IMR-90 (cell line): ENCODE measurements at regions not wholly inside any gene's neighbourhood (a gene's known extent, or its start where the extent isn't known, plus 50 kb on each side); places are given as distances from the start of the nearest gene placed in this dataset.

Source experiments
- ATAC-seq: fragments of 200-7000 bp; cut with Tn5 transposase; 2 replicates; pipeline ENCODE4 v1.9.1; 2020; ENCODE audit warnings: low read depth, mild to moderate bottlenecking, moderate library complexity
- BruUV-seq: library from RNA; stranded (reverse); fragments of 400-500 nt; replicated peaks from 2 replicates; lab custom pipeline; 2021; lab: Mats Ljungman, UMichigan
- CTCF ChIA-PET: fragments of 300-600 bp; formaldehyde crosslinking; extraction: SDS; loops from one replicate; lab custom pipeline; 2021; ENCODE audit warnings: antibody characterized with exemption; lab: Yijun Ruan, JAX
- POLR2A ChIA-PET: fragments of 300-600 bp; sonication (Branson Sonifier 250); formaldehyde crosslinking; loops from one replicate; lab custom pipeline; 2022; ENCODE audit warnings: antibody characterized with exemption; ENCODE audit not compliant: unreplicated experiment; lab: Charles Lee
- DNase-seq: peaks from one replicate; pipeline ENCODE4 v3.0.0; 2013
- H2AFZ ChIP-seq: replicated peaks from 2 replicates; pipeline ENCODE3; 2013; ENCODE audit warnings: low read length, mild to moderate bottlenecking; ENCODE audit not compliant: poor library complexity
- H2AK5ac ChIP-seq: 2 replicates; pipeline ENCODE4 v1.6.1; 2013; ENCODE audit warnings: low read depth, low read length, inconsistent platforms
- H2AK9ac ChIP-seq: replicated peaks from 2 replicates; pipeline ENCODE3; 2013; ENCODE audit warnings: mild to moderate bottlenecking, low read depth, low read length, moderate library complexity; ENCODE audit not compliant: poor library complexity
- H2BK120ac ChIP-seq: 2 replicates; pipeline ENCODE4 v1.6.1; 2013; ENCODE audit warnings: low read depth, low read length, inconsistent platforms
- H2BK15ac ChIP-seq: 3 replicates; pipeline ENCODE4 v1.6.1; 2013; ENCODE audit warnings: low read depth, low read length, inconsistent platforms
- H2BK20ac ChIP-seq: 2 replicates; pipeline ENCODE4 v1.6.1; 2013; ENCODE audit warnings: low read depth, mild to moderate bottlenecking, inconsistent platforms, low read length, moderate library complexity
- H2BK5ac ChIP-seq: 2 replicates; pipeline ENCODE4 v1.6.1; 2013; ENCODE audit warnings: mild to moderate bottlenecking, low read depth, low read length, inconsistent platforms; ENCODE audit not compliant: poor library complexity, severe bottlenecking
- H3K14ac ChIP-seq: replicated peaks from 2 replicates; pipeline ENCODE4 v1.6.1; 2013; ENCODE audit warnings: low read depth, low read length, inconsistent platforms
- H3K18ac ChIP-seq: 2 replicates; pipeline ENCODE4 v1.6.1; 2013; ENCODE audit warnings: low read depth, low read length, control low read depth
- H3K23ac ChIP-seq: 2 replicates; pipeline ENCODE4 v1.6.1; 2013; ENCODE audit warnings: low read depth, low read length, inconsistent platforms
- H3K27ac ChIP-seq: 2 replicates; pipeline ENCODE4 v1.5.1; 2013; ENCODE audit warnings: mild to moderate bottlenecking, control low read depth, low read length; ENCODE audit not compliant: insufficient read depth
- H3K27me3 ChIP-seq: 2 replicates; pipeline ENCODE4 v1.6.1; 2013; ENCODE audit warnings: low read length; ENCODE audit not compliant: control insufficient read depth, insufficient read depth
- H3K36me3 ChIP-seq: 2 replicates; pipeline ENCODE4 v1.6.1; 2013; ENCODE audit warnings: low read length, mixed read lengths; ENCODE audit not compliant: control insufficient read depth, insufficient read depth
- H3K4ac ChIP-seq: 2 replicates; pipeline ENCODE4 v1.6.1; 2013; ENCODE audit warnings: low read depth, low read length, inconsistent platforms
- H3K4me1 ChIP-seq: 2 replicates; pipeline ENCODE4 v1.6.1; 2013; ENCODE audit warnings: low read length, mixed read lengths; ENCODE audit not compliant: control insufficient read depth, insufficient read depth
- H3K4me2 ChIP-seq: 2 replicates; pipeline ENCODE4 v1.6.1; 2013; ENCODE audit warnings: low read depth, mild to moderate bottlenecking, control low read depth, low read length, moderate library complexity
- H3K4me3 ChIP-seq: 2 replicates; pipeline ENCODE4 v1.5.1; 2013; ENCODE audit warnings: low read depth, mild to moderate bottlenecking, control low read depth, low read length, moderate library complexity; ENCODE audit not compliant: insufficient read depth
- H3K56ac ChIP-seq: 2 replicates; pipeline ENCODE4 v1.6.1; 2013; ENCODE audit warnings: low read length, inconsistent platforms; ENCODE audit not compliant: insufficient read depth; ENCODE audit errors: extremely low read depth
- H3K79me1 ChIP-seq, 2 experiments: 2 replicates each; pipeline ENCODE4 v1.6.1; 2013; ENCODE audit warnings: low read length in 2 of 2, inconsistent platforms in 1 of 2, low read depth in 1 of 2
- H3K9ac ChIP-seq: 2 replicates; pipeline ENCODE4 v1.6.1; 2013; ENCODE audit warnings: low read depth, low read length, control low read depth
- H3K9me1 ChIP-seq: 2 replicates; pipeline ENCODE4 v1.6.1; 2013; ENCODE audit warnings: low read length, inconsistent platforms; ENCODE audit not compliant: insufficient read depth
- H3K9me3 ChIP-seq: 2 replicates; pipeline ENCODE4 v1.6.1; 2013; ENCODE audit warnings: low read length; ENCODE audit not compliant: control insufficient read depth, insufficient read depth
- H4K20me1 ChIP-seq: 2 replicates; pipeline ENCODE4 v1.6.1; 2013; ENCODE audit warnings: low read length, inconsistent platforms; ENCODE audit not compliant: insufficient read depth
- H4K5ac ChIP-seq: 2 replicates; pipeline ENCODE4 v1.6.1; 2013; ENCODE audit warnings: mild to moderate bottlenecking, low read depth, low read length, control low read depth
- H4K8ac ChIP-seq, 2 experiments: 2 replicates each; pipeline ENCODE4 v1.6.1; 2013; ENCODE audit warnings: low read depth in 2 of 2, low read length in 2 of 2, control low read depth in 1 of 2, inconsistent platforms in 1 of 2
- H4K91ac ChIP-seq: 2 replicates; pipeline ENCODE4 v1.6.1; 2013; ENCODE audit warnings: low read depth, low read length, inconsistent platforms; ENCODE audit not compliant: insufficient read depth
- FOS ChIP-seq: fragments of 150-350 bp; IDR thresholded peaks from 2 replicates; pipeline ENCODE4 v1.6.1; 2016; ENCODE audit warnings: low read depth, low read length
- POLR2A ChIP-seq: IDR thresholded peaks from 2 replicates; pipeline ENCODE4 v1.6.1; 2012; ENCODE audit warnings: mild to moderate bottlenecking, low read depth, low read length
- WGBS, 2 experiments: methylation state at CpG; one replicate each; pipeline versions ENCODE4 v1.1.5 to v1.1.7; 2013; ENCODE audit warnings: missing lambda C conversion rate in 2 of 2; ENCODE audit not compliant: insufficient read length in 1 of 2; ENCODE audit errors: extremely low coverage in 2 of 2; 5-methylcytosine and 5-hydroxymethylcytosine counted together
- dilution Hi-C: fragments of 300-500 bp; cut with HindIII; formaldehyde crosslinking; loops from one replicate; pipeline ENCODE4 v1.14.3; 2018; ENCODE audit warnings: low sequenced_read_pairs; ENCODE audit not compliant: unreplicated experiment
- in situ Hi-C: fragments of 300-500 bp; cut with MboI; formaldehyde crosslinking; loops from 3 replicates; pipeline ENCODE4 v1.14.3; 2019; ENCODE audit warnings: low sequenced_read_pairs, inconsistent platforms, mixed read lengths
- intact Hi-C: fragments of 100-400 bp; cut with micrococcal nuclease; formaldehyde crosslinking; loops from 2 replicates; pipeline ENCODE4 v1.10.0; 2022
- TF ChIP-seq, protein P1 (sequence below): conservative IDR thresholded peaks from 2 replicates; pipeline ENCODE4 v1.5.1; 2012; ENCODE audit warnings: mild to moderate bottlenecking, low read depth, low read length, improper control_type of control experiment

DNA sequence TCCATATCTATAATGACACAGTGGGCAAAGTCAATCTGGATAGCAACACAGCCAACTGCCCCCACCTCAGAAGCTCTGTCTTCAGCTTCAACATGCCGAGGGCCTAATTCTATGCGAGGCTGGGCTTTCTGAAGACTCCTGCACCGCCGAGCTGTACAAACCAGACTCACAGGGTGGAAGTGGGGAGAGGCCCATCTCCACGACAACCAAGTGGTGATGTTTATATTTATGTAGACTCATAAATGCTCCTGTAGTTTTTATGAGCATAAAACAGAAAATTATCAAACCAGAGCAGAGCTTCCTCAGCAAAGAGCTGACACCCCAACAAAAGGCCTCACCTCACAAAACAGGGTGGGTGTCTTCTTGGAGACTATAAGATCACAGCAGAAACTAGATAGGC lies 77.0 kb upstream of the LGALSL start:
- Histone ChIP-seq H2BK120ac (no peak overlapping the region), H4K91ac (no peak overlapping the region), H3K18ac (no peak overlapping the region), H3K4me3 (no peak overlapping the region), H2AK9ac (no peak overlapping the region), H3K4me1 (no peaks in the 10 kb centered on the region), H3K4ac (no peak overlapping the region), H4K8ac (no peak overlapping the region), H3K9me1 (no peaks in the 10 kb centered on the region), H3K36me3 (no peaks in the 10 kb centered on the region), H3K27me3 (peaks cover 29% of the 10 kb centered on the region), H2AK5ac (no peak overlapping the region), H2BK15ac (no peak overlapping the region), H3K9me3 (no peaks in the 10 kb centered on the region), H2AFZ (no peak overlapping the region), H3K14ac (no peak overlapping the region), H3K9ac (no peak overlapping the region), H2BK5ac (no peak overlapping the region), H4K5ac (no peak overlapping the region), H3K79me1 (no peaks in the 10 kb centered on the region), H3K27ac (no peak overlapping the region), H3K56ac (no peak overlapping the region), H2BK20ac (no peak overlapping the region), H3K23ac (no peak overlapping the region), H4K20me1 (no peaks in the 10 kb centered on the region), H3K4me2 (no peak overlapping the region)
- no peak for DNase-seq
- ChIA-PET CTCF (no interaction called here), POLR2A (no interaction called here)
- TF ChIP-seq, protein P1, sequence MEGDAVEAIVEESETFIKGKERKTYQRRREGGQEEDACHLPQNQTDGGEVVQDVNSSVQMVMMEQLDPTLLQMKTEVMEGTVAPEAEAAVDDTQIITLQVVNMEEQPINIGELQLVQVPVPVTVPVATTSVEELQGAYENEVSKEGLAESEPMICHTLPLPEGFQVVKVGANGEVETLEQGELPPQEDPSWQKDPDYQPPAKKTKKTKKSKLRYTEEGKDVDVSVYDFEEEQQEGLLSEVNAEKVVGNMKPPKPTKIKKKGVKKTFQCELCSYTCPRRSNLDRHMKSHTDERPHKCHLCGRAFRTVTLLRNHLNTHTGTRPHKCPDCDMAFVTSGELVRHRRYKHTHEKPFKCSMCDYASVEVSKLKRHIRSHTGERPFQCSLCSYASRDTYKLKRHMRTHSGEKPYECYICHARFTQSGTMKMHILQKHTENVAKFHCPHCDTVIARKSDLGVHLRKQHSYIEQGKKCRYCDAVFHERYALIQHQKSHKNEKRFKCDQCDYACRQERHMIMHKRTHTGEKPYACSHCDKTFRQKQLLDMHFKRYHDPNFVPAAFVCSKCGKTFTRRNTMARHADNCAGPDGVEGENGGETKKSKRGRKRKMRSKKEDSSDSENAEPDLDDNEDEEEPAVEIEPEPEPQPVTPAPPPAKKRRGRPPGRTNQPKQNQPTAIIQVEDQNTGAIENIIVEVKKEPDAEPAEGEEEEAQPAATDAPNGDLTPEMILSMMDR, result no peak
- TF ChIP-seq POLR2A (no peak), FOS (no peak)
- no TSS peak for BruUV-seq
- WGBS, 2 experiments, result no CpG with 5 or more reads among the region's 5 CpGs
- in situ Hi-C loops, result no loop called here
- dilution Hi-C loops, result no loop called here
- no peak for ATAC-seq
- intact Hi-C loops, result no loop called here
